ENCODE measurements at regions not wholly inside any gene's neighbourhood (a gene's known extent, or its start where the extent isn't known, plus 50 kb on each side); places are given as distances from the start of the nearest gene placed in this dataset.
"Not testable (repeated sequence)": the region's sequence is repeated elsewhere in the genome, so short reads cannot be mapped to it uniquely, and the experiment has no call there.

DNA sequence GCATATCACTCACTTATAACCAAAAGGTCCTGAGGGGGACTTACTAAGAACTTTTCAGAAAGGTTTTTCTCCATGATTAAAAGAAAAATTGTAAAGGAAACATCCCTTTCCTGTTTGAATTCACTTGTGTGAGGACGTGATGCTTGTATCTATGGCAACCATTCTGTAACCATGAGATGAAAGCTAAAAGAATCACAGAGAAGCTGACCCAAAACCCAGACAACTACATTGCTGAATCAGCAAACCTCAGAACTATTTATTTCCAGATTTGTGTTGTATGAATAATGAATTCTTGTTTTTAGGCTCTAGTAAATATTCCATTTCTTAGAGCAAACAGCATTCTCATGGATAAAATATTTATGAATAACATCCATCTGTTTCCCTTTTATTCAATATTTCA is 91.2 kb downstream of the RCHY1 start:
- intact Hi-C loops (cut with DNase I) = no loop called here

DNA sequence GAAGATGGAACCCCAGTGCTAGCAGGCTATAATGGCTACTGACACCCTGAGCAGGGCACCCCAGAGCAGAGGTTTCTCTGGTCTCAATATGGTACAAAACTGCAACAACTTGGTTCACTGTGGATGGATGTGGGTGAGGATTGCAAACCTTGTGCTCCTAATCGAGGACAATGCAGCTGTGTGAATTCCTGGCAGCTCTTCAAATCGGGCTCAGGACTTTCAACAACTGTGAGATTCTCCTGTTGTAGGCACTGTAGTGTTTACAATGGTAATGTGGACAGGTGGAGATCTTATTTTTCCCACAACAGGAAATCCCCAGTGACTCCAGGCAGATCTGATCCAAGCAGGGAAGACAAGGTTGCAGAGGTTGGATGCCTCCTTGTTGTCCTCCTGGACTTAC is 101.5 kb downstream of the RCHY1 start:
- Histone ChIP-seq H3K4me1 (no peaks in the 10 kb centered on the region), H3K36me3 (no peaks in the 10 kb centered on the region), H3K9me3 (no peaks in the 10 kb centered on the region), H3K9ac (ENCODE audit: low read depth in 2 of 2, low read length in 2 of 2) (no peak overlapping the region), H3K27me3 (no peaks in the 10 kb centered on the region), H3K4me3 (no peak overlapping the region), H3K27ac (no peak overlapping the region)
- no peak for DNase-seq
- intact Hi-C loops (cut with DNase I) = no loop called here
- TF ChIP-seq CTCF (IDR thresholded peaks at IDR 0.05) = no peak

More for the DNA sequence above, 91.2 kb downstream of the RCHY1 start:
- no peaks in the 10 kb centered on the region for H3K4me1 ChIP-seq
- H3K36me3 ChIP-seq = no peaks in the 10 kb centered on the region
- H3K27ac ChIP-seq = no peak overlapping the region
- no peaks in the 10 kb centered on the region for H3K27me3 ChIP-seq
- H3K9ac ChIP-seq (ENCODE audit: low read depth in 2 of 2, low read length in 2 of 2) = no peak overlapping the region
- H3K9me3 ChIP-seq = no peaks in the 10 kb centered on the region
- H3K4me3 ChIP-seq = no peak overlapping the region
- no peak for TF ChIP-seq CTCF (IDR thresholded peaks at IDR 0.05)
- no peak for DNase-seq

GRCh38 chr4:75398501-75398900 is 115.7 kb downstream of the RCHY1 start:
- no peaks in the 10 kb centered on the region for H3K4me1 ChIP-seq
- TF ChIP-seq CTCF (IDR thresholded peaks at IDR 0.05) = no peak
- H3K4me3 ChIP-seq = no peak overlapping the region
- no peak overlapping the region for H3K27ac ChIP-seq
- DNase-seq = no peak
- no peaks in the 10 kb centered on the region for H3K9me3 ChIP-seq
- intact Hi-C loops (cut with DNase I) = no loop called here
- no peak overlapping the region for H3K9ac ChIP-seq (ENCODE audit: low read depth in 2 of 2, low read length in 2 of 2)
- H3K36me3 ChIP-seq = no peaks in the 10 kb centered on the region
- H3K27me3 ChIP-seq = no peaks in the 10 kb centered on the region

GRCh38 chr4:75391489-75392166 is 122.6 kb downstream of the RCHY1 start:
- no peak for TF ChIP-seq CTCF (IDR thresholded peaks at IDR 0.05)
- no peak overlapping the region for H3K4me3 ChIP-seq
- no peaks in the 10 kb centered on the region for H3K27me3 ChIP-seq
- intact Hi-C loops (cut with DNase I) = no loop called here
- no peak overlapping the region for H3K9ac ChIP-seq (ENCODE audit: low read depth in 2 of 2, low read length in 2 of 2)
- H3K4me1 ChIP-seq = no peaks in the 10 kb centered on the region
- H3K36me3 ChIP-seq = no peaks in the 10 kb centered on the region
- no peak overlapping the region for H3K27ac ChIP-seq
- DNase-seq = no peak
- H3K9me3 ChIP-seq = no peaks in the 10 kb centered on the region

DNA sequence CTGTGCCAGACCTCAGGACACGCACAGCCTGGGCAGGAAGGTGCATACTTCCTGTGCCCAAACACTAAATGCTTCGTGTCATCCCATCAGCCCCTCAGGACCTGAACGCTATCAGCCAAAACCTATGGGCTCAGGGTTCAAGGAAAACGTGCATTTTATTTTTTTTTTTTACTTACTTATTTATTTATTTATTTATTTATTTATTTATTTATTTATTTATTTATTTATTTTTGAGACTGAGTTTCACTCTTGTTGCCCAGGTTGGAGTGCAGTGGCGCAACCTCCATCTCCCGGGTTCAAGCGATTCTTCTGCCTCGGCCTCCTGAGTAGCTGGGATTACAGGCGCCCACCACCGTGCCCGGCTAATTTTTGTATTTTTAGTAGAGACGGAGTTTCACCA is 127.8 kb downstream of the RCHY1 start:
- intact Hi-C loops (cut with DNase I); DNase-seq: not testable (repeated sequence)

GRCh38 chr4:75385106-75385505 is 129.1 kb downstream of the RCHY1 start:
- H3K27me3 ChIP-seq = no peaks in the 10 kb centered on the region
- no peaks in the 10 kb centered on the region for H3K36me3 ChIP-seq
- H3K4me1 ChIP-seq = no peaks in the 10 kb centered on the region
- intact Hi-C loops (cut with DNase I) = no loop called here
- DNase-seq = no peak
- no peaks in the 10 kb centered on the region for H3K9me3 ChIP-seq
- H3K27ac ChIP-seq = no peak overlapping the region
- no peak overlapping the region for H3K4me3 ChIP-seq
- no peak for TF ChIP-seq CTCF (IDR thresholded peaks at IDR 0.05)
- H3K9ac ChIP-seq (ENCODE audit: low read depth in 2 of 2, low read length in 2 of 2) = no peak overlapping the region

More for the DNA sequence above, 127.8 kb downstream of the RCHY1 start:
- H3K4me3 ChIP-seq; H3K36me3 ChIP-seq; H3K9ac ChIP-seq (ENCODE audit: low read depth in 2 of 2, low read length in 2 of 2); H3K9me3 ChIP-seq; H3K4me1 ChIP-seq; H3K27ac ChIP-seq; H3K27me3 ChIP-seq: not testable (repeated sequence)
